Colon (tissue), 2 donors: ENCODE measurements at regions not wholly inside any gene's neighbourhood (a gene's known extent, or its start where the extent isn't known, plus 50 kb on each side); places are given as distances from the start of the nearest gene placed in this dataset.

Experiments used
- FAIRE-seq: peaks from 2 replicates; lab custom pipeline; 2012; peaks lifted over from hg19 to GRCh38; lab: Jason Lieb, UNC
- donor health status: control.
- donor health status: control.

- no peak for FAIRE-seq
Observed at GRCh38 chr12:91311081-91311480, 128.5 kb upstream of the DCN start.

GRCh38 chr12:91309450-91309849 is 126.8 kb upstream of the DCN start:
- no peak for FAIRE-seq

GRCh38 chr12:91307957-91308670 is 125.5 kb upstream of the DCN start:
- FAIRE-seq = no peak

- FAIRE-seq = no peak
Observed at GRCh38 chr12:91290354-91290753, 107.7 kb upstream of the DCN start.

GRCh38 chr12:91289906-91290305 is 107.3 kb upstream of the DCN start:
- no peak for FAIRE-seq

GRCh38 chr12:91289072-91289471 is 106.5 kb upstream of the DCN start:
- no peak for FAIRE-seq

GRCh38 chr12:91287753-91288152 is 105.1 kb upstream of the DCN start:
- FAIRE-seq = no peak

GRCh38 chr12:91278126-91278525 is 95.5 kb upstream of the DCN start:
- no peak for FAIRE-seq

GRCh38 chr12:91276509-91276908 is 93.9 kb upstream of the DCN start:
- no peak for FAIRE-seq

GRCh38 chr12:91275321-91275720 is 92.7 kb upstream of the DCN start:
- FAIRE-seq = no peak

GRCh38 chr12:91274916-91275315 is 92.3 kb upstream of the DCN start:
- FAIRE-seq = no peak

- no peak for FAIRE-seq
Observed at GRCh38 chr12:91273560-91273959, 90.9 kb upstream of the DCN start.

GRCh38 chr12:91272461-91273063 is 89.9 kb upstream of the DCN start:
- FAIRE-seq = no peak

- no peak for FAIRE-seq
Observed at GRCh38 chr12:91271185-91271584, 88.6 kb upstream of the DCN start.

- FAIRE-seq = no peak
Observed at GRCh38 chr12:91267039-91267438, 84.4 kb upstream of the DCN start.

- no peak for FAIRE-seq
Observed at GRCh38 chr12:91264178-91264577, 81.6 kb upstream of the DCN start.

GRCh38 chr12:91261820-91262676 is 79.4 kb upstream of the DCN start:
- no peak for FAIRE-seq

GRCh38 chr12:91256411-91256810 is 73.8 kb upstream of the DCN start:
- FAIRE-seq = no peak

- FAIRE-seq = no peak
Observed at GRCh38 chr12:91252341-91252740, 69.7 kb upstream of the DCN start.

GRCh38 chr12:91250273-91250665 is 67.7 kb upstream of the DCN start:
- no peak for FAIRE-seq

- no peak for FAIRE-seq
Observed at GRCh38 chr12:91249518-91250272, 67.1 kb upstream of the DCN start.

- no peak for FAIRE-seq
Observed at GRCh38 chr12:91249054-91249453, 66.4 kb upstream of the DCN start.
